ENCODE measurements at regions not wholly inside any gene's neighbourhood (a gene's known extent, or its start where the extent isn't known, plus 50 kb on each side); places are given as distances from the start of the nearest gene placed in this dataset.

GRCh38 chr21:41029571-41029970 lies 138.4 kb upstream of the BACE2 start:
- Mint-ChIP-seq H3K4me3 (no peak overlapping the region), H3K27me3 (peaks cover 7% of the 10 kb centered on the region), H3K36me3 (no peaks in the 10 kb centered on the region), H3K27ac (no peak overlapping the region), H3K9me3 (peaks cover 2% of the 10 kb centered on the region), H3K4me1 (ENCODE audit: low read depth) (no peaks in the 10 kb centered on the region)
- intact Hi-C loops (cut with micrococcal nuclease): no loop called here
- no peak for DNase-seq
- POLR2A ChIA-PET: no interaction called here
- CTCF ChIA-PET: no interaction called here

GRCh38 chr21:41031701-41032220 lies 136.2 kb upstream of the BACE2 start:
- POLR2A ChIA-PET: no interaction called here

GRCh38 chr21:41032541-41032940 lies 135.4 kb upstream of the BACE2 start:
- DNase-seq: no peak

More at GRCh38 chr21:41031701-41032220, 136.2 kb upstream of the BACE2 start:
- H3K9me3 Mint-ChIP-seq: peaks cover under 1% of the 10 kb centered on the region
- CTCF ChIA-PET: no interaction called here
- no peaks in the 10 kb centered on the region for H3K4me1 Mint-ChIP-seq (ENCODE audit: low read depth)
- no peak overlapping the region for H3K4me3 Mint-ChIP-seq
- peaks cover 7% of the 10 kb centered on the region for H3K27me3 Mint-ChIP-seq
- H3K36me3 Mint-ChIP-seq: no peaks in the 10 kb centered on the region
- no peak overlapping the region for H3K27ac Mint-ChIP-seq
- DNase-seq: no peak
- intact Hi-C loops (cut with micrococcal nuclease): no loop called here

DNA sequence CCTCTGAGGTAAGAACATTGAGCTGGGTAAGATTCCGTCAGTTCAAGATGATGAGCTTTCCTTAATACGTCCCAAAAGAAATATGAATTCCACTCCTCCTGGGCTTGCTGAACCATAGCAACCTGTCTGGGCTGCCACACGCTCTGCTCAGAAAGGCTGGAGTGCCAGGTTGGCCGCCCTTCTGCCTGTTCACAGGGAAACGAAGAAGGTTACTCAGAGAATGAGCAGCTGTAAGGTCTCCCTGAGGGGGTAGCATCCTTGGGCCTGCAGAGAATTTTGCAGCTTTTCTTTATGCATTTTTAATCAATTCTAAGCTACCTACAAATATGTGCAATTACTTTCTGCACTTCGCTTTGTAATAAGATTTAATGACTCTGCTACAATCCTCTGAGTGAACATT lies 130.7 kb upstream of the BACE2 start:
- H3K4me1 Mint-ChIP-seq (ENCODE audit: low read depth): no peaks in the 10 kb centered on the region
- intact Hi-C loops (cut with micrococcal nuclease): no loop called here
- POLR2A ChIA-PET: no interaction called here
- DNase-seq: no peak
- CTCF ChIA-PET: no interaction called here
- H3K27ac Mint-ChIP-seq: no peak overlapping the region
- H3K36me3 Mint-ChIP-seq: no peaks in the 10 kb centered on the region
- no peak overlapping the region for H3K4me3 Mint-ChIP-seq
- no peaks in the 10 kb centered on the region for H3K9me3 Mint-ChIP-seq
- peaks cover 7% of the 10 kb centered on the region for H3K27me3 Mint-ChIP-seq

More at GRCh38 chr21:41032541-41032940, 135.4 kb upstream of the BACE2 start:
- H3K27me3 Mint-ChIP-seq: peaks cover 7% of the 10 kb centered on the region
- no peak overlapping the region for H3K27ac Mint-ChIP-seq
- H3K4me1 Mint-ChIP-seq (ENCODE audit: low read depth): no peaks in the 10 kb centered on the region
- POLR2A ChIA-PET: no interaction called here
- intact Hi-C loops (cut with micrococcal nuclease): no loop called here
- H3K4me3 Mint-ChIP-seq: no peak overlapping the region
- H3K36me3 Mint-ChIP-seq: no peaks in the 10 kb centered on the region
- no peaks in the 10 kb centered on the region for H3K9me3 Mint-ChIP-seq
- CTCF ChIA-PET: no interaction called here

GRCh38 chr21:41037936-41038335 lies 130.0 kb upstream of the BACE2 start:
- intact Hi-C loops (cut with micrococcal nuclease): no loop called here

DNA sequence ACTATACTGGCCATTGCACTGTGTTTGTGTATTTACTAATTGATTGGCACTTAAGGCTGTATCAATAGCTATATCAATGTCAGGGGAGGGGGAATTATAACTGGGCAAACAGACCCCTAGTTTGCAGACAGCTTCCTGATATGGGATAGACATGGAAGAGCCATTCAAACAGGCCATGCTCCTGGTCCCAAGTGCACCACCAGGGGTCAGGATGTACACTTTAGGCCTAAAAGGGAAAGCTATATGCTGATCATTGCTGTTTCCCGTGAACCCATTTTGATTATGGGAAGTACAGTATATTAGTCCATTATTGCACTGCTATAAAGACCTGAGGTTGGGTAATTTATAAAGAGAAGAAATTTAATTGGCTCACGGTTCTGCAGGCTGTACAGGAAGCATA lies 124.9 kb upstream of the BACE2 start:
- ChIA-PET POLR2A (no interaction called here), CTCF (interaction anchor here (1.1 kb wide), 1 partner anchor 26 kb away, joined by 5 read pairs; no protein-coding TSS in a partner anchor)
- no peak for DNase-seq
- intact Hi-C loops (cut with micrococcal nuclease): no loop called here
- Mint-ChIP-seq H3K4me1 (ENCODE audit: low read depth) (peaks cover 2% of the 10 kb centered on the region), H3K27me3 (peaks cover 9% of the 10 kb centered on the region), H3K9me3 (no peaks in the 10 kb centered on the region), H3K4me3 (no peak overlapping the region), H3K27ac (no peak overlapping the region), H3K36me3 (no peaks in the 10 kb centered on the region)

More at GRCh38 chr21:41037936-41038335, 130.0 kb upstream of the BACE2 start:
- no peak for DNase-seq
- Mint-ChIP-seq H3K4me3 (no peak overlapping the region), H3K27me3 (peaks cover 7% of the 10 kb centered on the region), H3K9me3 (no peaks in the 10 kb centered on the region), H3K4me1 (ENCODE audit: low read depth) (no peaks in the 10 kb centered on the region), H3K36me3 (no peaks in the 10 kb centered on the region), H3K27ac (no peak overlapping the region)
- ChIA-PET POLR2A (no interaction called here), CTCF (no interaction called here)

GRCh38 chr21:41045534-41046268 lies 122.3 kb upstream of the BACE2 start:
- DNase-seq: no peak
- Mint-ChIP-seq H3K9me3 (no peaks in the 10 kb centered on the region), H3K27me3 (peaks cover 7% of the 10 kb centered on the region), H3K36me3 (no peaks in the 10 kb centered on the region), H3K27ac (no peak overlapping the region), H3K4me1 (ENCODE audit: low read depth) (peaks cover 2% of the 10 kb centered on the region), H3K4me3 (no peak overlapping the region)
- ChIA-PET POLR2A (no interaction called here), CTCF (no interaction called here)
- intact Hi-C loops (cut with micrococcal nuclease): no loop called here

GRCh38 chr21:41048145-41048544 lies 119.8 kb upstream of the BACE2 start:
- no peak overlapping the region for H3K27ac Mint-ChIP-seq
- POLR2A ChIA-PET: no interaction called here
- no peaks in the 10 kb centered on the region for H3K9me3 Mint-ChIP-seq
- H3K36me3 Mint-ChIP-seq: no peaks in the 10 kb centered on the region
- no peak overlapping the region for H3K4me3 Mint-ChIP-seq
- DNase-seq: no peak
- CTCF ChIA-PET: no interaction called here
- peaks cover 4% of the 10 kb centered on the region for H3K27me3 Mint-ChIP-seq
- intact Hi-C loops (cut with micrococcal nuclease): no loop called here
- H3K4me1 Mint-ChIP-seq (ENCODE audit: low read depth): peaks cover 2% of the 10 kb centered on the region

DNA sequence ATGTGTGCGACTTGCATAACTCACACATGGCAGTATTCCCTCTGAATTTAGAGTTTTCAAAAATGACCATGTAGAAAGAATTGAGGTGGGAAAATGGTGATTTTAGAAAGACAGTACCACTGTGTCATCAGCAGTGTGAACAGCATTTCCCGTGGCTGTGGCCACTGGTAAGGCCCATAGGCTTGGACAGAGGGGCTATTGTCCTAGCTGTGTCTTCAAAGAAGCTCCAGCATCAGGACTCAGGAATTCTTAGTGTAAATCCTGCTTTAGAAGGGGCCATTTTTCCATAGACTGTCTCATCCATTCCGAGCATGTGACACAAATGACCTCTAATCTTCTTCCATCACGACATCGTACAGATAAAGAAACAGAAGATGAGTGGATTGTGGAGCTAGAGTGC lies 119.3 kb upstream of the BACE2 start:
- H3K9me3 Mint-ChIP-seq: no peaks in the 10 kb centered on the region
- POLR2A ChIA-PET: no interaction called here
- H3K27ac Mint-ChIP-seq: no peak overlapping the region
- no peaks in the 10 kb centered on the region for H3K36me3 Mint-ChIP-seq
- peaks cover 2% of the 10 kb centered on the region for H3K4me1 Mint-ChIP-seq (ENCODE audit: low read depth)
- intact Hi-C loops (cut with micrococcal nuclease): no loop called here
- no peak overlapping the region for H3K4me3 Mint-ChIP-seq
- CTCF ChIA-PET: no interaction called here
- no peak for DNase-seq
- peaks cover 4% of the 10 kb centered on the region for H3K27me3 Mint-ChIP-seq

- no peaks in the 10 kb centered on the region for H3K9me3 Mint-ChIP-seq
- H3K27ac Mint-ChIP-seq: no peak overlapping the region
- H3K4me1 Mint-ChIP-seq (ENCODE audit: low read depth): no peaks in the 10 kb centered on the region
- CTCF ChIA-PET: no interaction called here
- DNase-seq: no peak
- no peaks in the 10 kb centered on the region for H3K36me3 Mint-ChIP-seq
- H3K4me3 Mint-ChIP-seq: no peak overlapping the region
- POLR2A ChIA-PET: no interaction called here
- intact Hi-C loops (cut with micrococcal nuclease): no loop called here
- peaks cover 2% of the 10 kb centered on the region for H3K27me3 Mint-ChIP-seq
These were observed 115.0 kb upstream of the BACE2 start for GRCh38 chr21:41052820-41053555.

- CTCF ChIA-PET: no interaction called here
- POLR2A ChIA-PET: no interaction called here
- no peaks in the 10 kb centered on the region for H3K4me1 Mint-ChIP-seq (ENCODE audit: low read depth)
- DNase-seq: no peak
- H3K27me3 Mint-ChIP-seq: peaks cover 2% of the 10 kb centered on the region
- no peaks in the 10 kb centered on the region for H3K36me3 Mint-ChIP-seq
- intact Hi-C loops (cut with micrococcal nuclease): no loop called here
- H3K9me3 Mint-ChIP-seq: no peaks in the 10 kb centered on the region
- no peak overlapping the region for H3K4me3 Mint-ChIP-seq
- H3K27ac Mint-ChIP-seq: no peak overlapping the region
These were observed 113.9 kb upstream of the BACE2 start for GRCh38 chr21:41054018-41054578.

- ChIA-PET POLR2A (no interaction called here), CTCF (no interaction called here)
- Mint-ChIP-seq H3K27ac (no peak overlapping the region), H3K27me3 (peaks cover under 1% of the 10 kb centered on the region), H3K4me1 (ENCODE audit: low read depth) (no peaks in the 10 kb centered on the region), H3K4me3 (no peak overlapping the region), H3K36me3 (no peaks in the 10 kb centered on the region), H3K9me3 (no peaks in the 10 kb centered on the region)
- intact Hi-C loops (cut with micrococcal nuclease): no loop called here
- DNase-seq: no peak
These were observed 112.7 kb upstream of the BACE2 start for GRCh38 chr21:41055266-41055665.

GRCh38 chr21:41059871-41060270 lies 108.1 kb upstream of the BACE2 start:
- Mint-ChIP-seq H3K9me3 (no peaks in the 10 kb centered on the region), H3K27ac (no peak overlapping the region), H3K4me3 (no peak overlapping the region)

More at GRCh38 chr21:41059871-41060270, 108.1 kb upstream of the BACE2 start:
- intact Hi-C loops (cut with micrococcal nuclease): no loop called here
- peaks cover 3% of the 10 kb centered on the region for H3K27me3 Mint-ChIP-seq
- ChIA-PET POLR2A (no interaction called here), CTCF (no interaction called here)
- no peaks in the 10 kb centered on the region for H3K4me1 Mint-ChIP-seq (ENCODE audit: low read depth)
- no peak for DNase-seq
- H3K36me3 Mint-ChIP-seq: no peaks in the 10 kb centered on the region

Data from activated CD4-positive, alpha-beta memory T cell treated with anti-CD3 and anti-CD28 coated beads for 36 hours (primary cell).